DMS 273 treated with DMSO at 0.1 percent for 48 hours (cell line): ENCODE measurements at regions not wholly inside any gene's neighbourhood (a gene's known extent, or its start where the extent isn't known, plus 50 kb on each side); places are given as distances from the start of the nearest gene placed in this dataset.

ENCODE experiments used
- DNase-seq: peaks from one replicate; lab custom pipeline; 2025; lab: John Stamatoyannopoulos, UW

- DNase-seq: no peak
These were observed 310.1 kb downstream of the PLK2 start for GRCh38 chr5:58149746-58150145.

- DNase-seq: no peak
These were observed 310.5 kb downstream of the PLK2 start for GRCh38 chr5:58149345-58149744.

GRCh38 chr5:58148254-58148775 lies 311.6 kb downstream of the PLK2 start:
- DNase-seq: no peak

- DNase-seq: no peak
These were observed 314.4 kb downstream of the PLK2 start for GRCh38 chr5:58145397-58145934.

- DNase-seq: no peak
These were observed 316.2 kb downstream of the PLK2 start for GRCh38 chr5:58143727-58144126.

- DNase-seq: no peak
These were observed 316.7 kb downstream of the PLK2 start for GRCh38 chr5:58143181-58143580.

- DNase-seq: no peak
These were observed 321.1 kb downstream of the PLK2 start for GRCh38 chr5:58138791-58139190.

GRCh38 chr5:58136406-58136805 lies 323.5 kb downstream of the PLK2 start:
- no peak for DNase-seq

- no peak for DNase-seq
These were observed 324.1 kb downstream of the PLK2 start for GRCh38 chr5:58135571-58136335.

GRCh38 chr5:58133631-58134296 lies 326.1 kb downstream of the PLK2 start:
- no peak for DNase-seq

- DNase-seq: no peak
These were observed 326.7 kb downstream of the PLK2 start for GRCh38 chr5:58133216-58133615.

- DNase-seq: no peak
These were observed 332.3 kb downstream of the PLK2 start for GRCh38 chr5:58127255-58128220.

GRCh38 chr5:58123501-58123900 lies 336.4 kb downstream of the PLK2 start:
- no peak for DNase-seq

GRCh38 chr5:58122848-58123392 lies 337.0 kb downstream of the PLK2 start:
- DNase-seq: no peak

GRCh38 chr5:58122157-58122556 lies 337.7 kb downstream of the PLK2 start:
- DNase-seq: peak; percentile 2

GRCh38 chr5:58121391-58121790 lies 338.5 kb downstream of the PLK2 start:
- no peak for DNase-seq

- no peak for DNase-seq
These were observed 342.3 kb downstream of the PLK2 start for GRCh38 chr5:58117542-58117941.

- DNase-seq: no peak
These were observed 343.5 kb downstream of the PLK2 start for GRCh38 chr5:58116346-58116745.

- no peak for DNase-seq
These were observed 344.1 kb downstream of the PLK2 start for GRCh38 chr5:58115811-58116210.

- no peak for DNase-seq
These were observed 345.6 kb downstream of the PLK2 start for GRCh38 chr5:58114324-58114723.

- no peak for DNase-seq
These were observed 346.7 kb downstream of the PLK2 start for GRCh38 chr5:58113172-58113571.

GRCh38 chr5:58108511-58108910 lies 351.4 kb downstream of the PLK2 start:
- no peak for DNase-seq
